Astrocyte (in vitro differentiated cells and primary cell): ENCODE measurements at regions not wholly inside any gene's neighbourhood (a gene's known extent, or its start where the extent isn't known, plus 50 kb on each side); places are given as distances from the start of the nearest gene placed in this dataset.
"Not testable (repeated sequence)": the region's sequence is repeated elsewhere in the genome, so short reads cannot be mapped to it uniquely, and the experiment has no call there.

Experiments used
- CTCF ChIP-seq: IDR thresholded peaks from 2 replicates; pipeline ENCODE4 v1.5.1; 2011; ENCODE audit warnings: low read depth, mild to moderate bottlenecking, inconsistent platforms, low read length, moderate library complexity; ENCODE audit not compliant: insufficient read depth
- EZH2 ChIP-seq: IDR thresholded peaks from 2 replicates; pipeline ENCODE4 v1.6.1; 2012; ENCODE audit warnings: mild to moderate bottlenecking, low read length, inconsistent platforms; ENCODE audit not compliant: insufficient read depth

- TF ChIP-seq CTCF, EZH2: not testable (repeated sequence)
Measured at GRCh38 chr2:20112361-20112760, 60.9 kb upstream of the LAPTM4A start.
